Neural progenitor cell (in vitro differentiated cells): ENCODE measurements at regions not wholly inside any gene's neighbourhood (a gene's known extent, or its start where the extent isn't known, plus 50 kb on each side); places are given as distances from the start of the nearest gene placed in this dataset.

Experiments used
- DNase-seq: peaks from one replicate; pipeline ENCODE4 v3.0.0-alpha.2; 2016; ENCODE audit warnings: low spot score
- H2AFZ ChIP-seq: fragments of 200-600 bp; sonication (generic); replicated peaks from 2 replicates; pipeline ENCODE4 v1.6.1; 2016; ENCODE audit warnings: antibody characterized with exemption
- H3F3A ChIP-seq: fragments of 200-600 bp; sonication (generic); 2 replicates; pipeline ENCODE4 v1.6.1; 2016; ENCODE audit warnings: antibody characterized with exemption, low read depth
- H3K27ac ChIP-seq: fragments of 200-600 bp; sonication (generic); 2 replicates; pipeline ENCODE4 v1.5.1; 2016; ENCODE audit warnings: mild to moderate bottlenecking
- H3K27me3 ChIP-seq: fragments of 200-600 bp; sonication (generic); 2 replicates; pipeline ENCODE4 v1.6.1; 2016; ENCODE audit warnings: mild to moderate bottlenecking, moderate library complexity
- H3K36me3 ChIP-seq: fragments of 200-600 bp; sonication (generic); 2 replicates; pipeline ENCODE4 v1.5.1; 2016
- H3K4me1 ChIP-seq: fragments of 200-600 bp; sonication (generic); 2 replicates; pipeline ENCODE4 v1.6.1; 2016; ENCODE audit warnings: mixed run types
- H3K4me2 ChIP-seq: fragments of 200-600 bp; sonication (generic); 2 replicates; pipeline ENCODE4 v1.6.1; 2016
- H3K4me3 ChIP-seq: fragments of 200-600 bp; sonication (generic); 2 replicates; pipeline ENCODE4 v1.5.1; 2016
- H3K79me2 ChIP-seq: fragments of 200-600 bp; sonication (generic); 2 replicates; pipeline ENCODE4 v1.6.1; 2016; ENCODE audit warnings: low read depth
- H3K9ac ChIP-seq: fragments of 200-600 bp; sonication (generic); 2 replicates; pipeline ENCODE4 v1.6.1; 2016
- H3K9me3 ChIP-seq: fragments of 200-600 bp; sonication (generic); 2 replicates; pipeline ENCODE4 v1.5.1; 2016; ENCODE audit warnings: low read depth
- H4K20me1 ChIP-seq: fragments of 200-600 bp; sonication (generic); 2 replicates; pipeline ENCODE4 v1.6.1; 2016; ENCODE audit warnings: low read depth
- H3K27ac Mint-ChIP-seq: 3 replicates; pipeline ENCODE4 v1.8.0; 2021; ENCODE audit warnings: mixed read lengths
- H3K27me3 Mint-ChIP-seq: 2 replicates; pipeline ENCODE4 v1.8.0; 2022; ENCODE audit warnings: low read depth, mild to moderate bottlenecking, inconsistent platforms, moderate library complexity, mixed read lengths; ENCODE audit not compliant: insufficient read depth
- H3K36me3 Mint-ChIP-seq: 3 replicates; pipeline ENCODE4 v1.8.0; 2021; ENCODE audit warnings: mixed read lengths
- H3K4me1 Mint-ChIP-seq: 3 replicates; pipeline ENCODE4 v1.8.0; 2021; ENCODE audit warnings: mixed read lengths
- H3K4me3 Mint-ChIP-seq: 3 replicates; pipeline ENCODE4 v1.8.0; 2021; ENCODE audit warnings: mild to moderate bottlenecking, moderate library complexity, mixed read lengths
- H3K9me3 Mint-ChIP-seq: 3 replicates; pipeline ENCODE4 v1.8.0; 2020; ENCODE audit warnings: mixed read lengths
- EZH2 ChIP-seq: fragments of 200-600 bp; sonication (generic); IDR thresholded peaks from 2 replicates; pipeline ENCODE4 v1.6.1; 2017; ENCODE audit warnings: antibody characterized with exemption, mild to moderate bottlenecking, moderate library complexity
- EZH2phosphoT487 ChIP-seq: fragments of 200-600 bp; sonication (generic); IDR thresholded peaks from 2 replicates; pipeline ENCODE4 v1.6.1; 2017; ENCODE audit warnings: antibody characterized with exemption
- TF ChIP-seq, protein P1 (sequence below): fragments of 200-600 bp; sonication (generic); IDR thresholded peaks from 2 replicates; pipeline ENCODE4 v1.5.1; 2017; ENCODE audit warnings: antibody characterized with exemption, mild to moderate bottlenecking

DNA sequence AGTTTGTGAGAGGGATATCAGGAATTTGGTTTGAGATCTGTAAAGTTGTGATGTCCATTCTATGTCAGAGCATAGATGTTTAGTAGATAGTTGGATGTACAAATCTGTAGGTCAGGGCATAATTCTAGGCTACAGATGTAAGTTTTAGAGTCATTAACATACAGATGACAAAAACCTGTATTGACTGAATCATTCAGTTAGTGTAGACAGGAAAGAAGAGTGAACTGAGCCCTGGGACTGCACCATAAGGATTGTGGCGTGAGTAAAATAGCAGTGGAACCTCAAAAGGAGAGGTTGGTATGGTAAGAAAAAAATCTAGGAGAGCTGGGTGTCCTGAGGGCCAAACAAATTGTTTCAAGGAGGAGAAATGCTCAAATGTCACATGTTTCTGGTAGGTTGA is 73.1 kb upstream of the RPRM start:
- no peak overlapping the region for H3K4me2 ChIP-seq
- no peak for TF ChIP-seq EZH2phosphoT487
- H3F3A ChIP-seq, result no peaks in the 10 kb centered on the region
- no peaks in the 10 kb centered on the region for H3K79me2 ChIP-seq
- no peak overlapping the region for H3K4me3 ChIP-seq
- Mint-ChIP-seq H3K36me3 (no peaks in the 10 kb centered on the region), H3K4me3 (no peak overlapping the region), H3K9me3 (no peaks in the 10 kb centered on the region), H3K4me1 (no peaks in the 10 kb centered on the region), H3K27me3 (peaks cover 2% of the 10 kb centered on the region), H3K27ac (no peak overlapping the region)
- no peak for DNase-seq
- no peak overlapping the region for H2AFZ ChIP-seq
- H3K27me3 ChIP-seq, result no peaks in the 10 kb centered on the region
- no peak overlapping the region for H3K9ac ChIP-seq
- no peaks in the 10 kb centered on the region for H3K4me1 ChIP-seq
- H3K36me3 ChIP-seq, result no peaks in the 10 kb centered on the region
- H3K9me3 ChIP-seq, result no peaks in the 10 kb centered on the region
- H4K20me1 ChIP-seq, result no peaks in the 10 kb centered on the region
- no peak overlapping the region for H3K27ac ChIP-seq

DNA sequence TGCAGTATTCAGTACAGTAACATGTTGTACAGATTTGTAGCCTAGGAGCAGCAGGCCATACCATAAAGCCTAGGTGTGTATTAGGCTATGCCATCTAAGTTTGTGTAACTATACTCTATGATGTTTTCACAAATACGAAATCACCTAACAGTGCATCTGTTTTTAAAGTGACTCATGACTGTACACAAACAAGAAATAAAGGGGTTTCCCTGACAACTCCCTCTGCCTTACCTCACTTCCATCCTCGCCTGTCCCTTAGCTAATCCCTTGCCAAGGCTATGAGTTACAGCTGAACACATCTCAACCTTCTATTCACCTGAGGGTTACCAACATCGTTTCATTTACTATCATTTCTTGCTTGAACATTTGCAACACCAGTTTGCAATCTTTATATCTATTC is 78.6 kb upstream of the RPRM start:
- no peaks in the 10 kb centered on the region for H3K4me1 Mint-ChIP-seq
- no peak overlapping the region for H3K9ac ChIP-seq
- no peaks in the 10 kb centered on the region for H3K4me1 ChIP-seq
- no peaks in the 10 kb centered on the region for H3K9me3 ChIP-seq
- H3K27ac Mint-ChIP-seq, result no peak overlapping the region
- H3K27ac ChIP-seq, result no peak overlapping the region
- no peaks in the 10 kb centered on the region for H3F3A ChIP-seq
- no peaks in the 10 kb centered on the region for H3K27me3 ChIP-seq
- no peaks in the 10 kb centered on the region for H4K20me1 ChIP-seq
- H3K4me3 Mint-ChIP-seq, result no peak overlapping the region
- peaks cover 2% of the 10 kb centered on the region for H3K27me3 Mint-ChIP-seq
- no peaks in the 10 kb centered on the region for H3K36me3 ChIP-seq
- no peak overlapping the region for H3K4me2 ChIP-seq
- DNase-seq, result no peak
- TF ChIP-seq EZH2 (no peak), EZH2phosphoT487 (no peak)
- TF ChIP-seq, protein P1, sequence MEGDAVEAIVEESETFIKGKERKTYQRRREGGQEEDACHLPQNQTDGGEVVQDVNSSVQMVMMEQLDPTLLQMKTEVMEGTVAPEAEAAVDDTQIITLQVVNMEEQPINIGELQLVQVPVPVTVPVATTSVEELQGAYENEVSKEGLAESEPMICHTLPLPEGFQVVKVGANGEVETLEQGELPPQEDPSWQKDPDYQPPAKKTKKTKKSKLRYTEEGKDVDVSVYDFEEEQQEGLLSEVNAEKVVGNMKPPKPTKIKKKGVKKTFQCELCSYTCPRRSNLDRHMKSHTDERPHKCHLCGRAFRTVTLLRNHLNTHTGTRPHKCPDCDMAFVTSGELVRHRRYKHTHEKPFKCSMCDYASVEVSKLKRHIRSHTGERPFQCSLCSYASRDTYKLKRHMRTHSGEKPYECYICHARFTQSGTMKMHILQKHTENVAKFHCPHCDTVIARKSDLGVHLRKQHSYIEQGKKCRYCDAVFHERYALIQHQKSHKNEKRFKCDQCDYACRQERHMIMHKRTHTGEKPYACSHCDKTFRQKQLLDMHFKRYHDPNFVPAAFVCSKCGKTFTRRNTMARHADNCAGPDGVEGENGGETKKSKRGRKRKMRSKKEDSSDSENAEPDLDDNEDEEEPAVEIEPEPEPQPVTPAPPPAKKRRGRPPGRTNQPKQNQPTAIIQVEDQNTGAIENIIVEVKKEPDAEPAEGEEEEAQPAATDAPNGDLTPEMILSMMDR, result no peak
- H3K9me3 Mint-ChIP-seq, result no peaks in the 10 kb centered on the region
- H2AFZ ChIP-seq, result no peak overlapping the region
- no peaks in the 10 kb centered on the region for H3K79me2 ChIP-seq
- H3K36me3 Mint-ChIP-seq, result no peaks in the 10 kb centered on the region
- no peak overlapping the region for H3K4me3 ChIP-seq

DNA sequence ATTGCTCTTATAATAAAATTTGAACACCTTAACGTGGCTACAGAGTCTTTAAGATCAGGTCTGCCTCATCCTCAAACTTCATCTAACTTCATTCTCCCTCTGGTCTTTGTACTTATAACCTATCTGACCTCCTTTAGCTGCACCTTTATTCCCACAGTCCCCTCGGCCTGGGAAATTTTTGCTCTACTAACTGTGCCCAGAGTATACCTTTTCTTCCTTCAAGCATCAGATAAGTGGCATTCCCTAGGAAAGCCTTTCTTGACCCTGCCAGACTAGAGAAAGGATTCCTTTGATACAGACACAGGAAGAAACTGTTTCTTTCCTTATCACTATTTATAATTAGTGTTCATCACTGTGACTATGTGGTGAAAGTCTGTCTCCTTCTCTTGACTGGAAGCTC is 79.2 kb upstream of the RPRM start:
- H3K4me2 ChIP-seq, result no peak overlapping the region
- no peaks in the 10 kb centered on the region for H4K20me1 ChIP-seq
- Mint-ChIP-seq H3K36me3 (no peaks in the 10 kb centered on the region), H3K27me3 (peaks cover 2% of the 10 kb centered on the region), H3K27ac (no peak overlapping the region), H3K9me3 (no peaks in the 10 kb centered on the region), H3K4me3 (no peak overlapping the region), H3K4me1 (no peaks in the 10 kb centered on the region)
- DNase-seq, result no peak
- H3K4me1 ChIP-seq, result no peaks in the 10 kb centered on the region
- no peaks in the 10 kb centered on the region for H3F3A ChIP-seq
- no peaks in the 10 kb centered on the region for H3K79me2 ChIP-seq
- H3K36me3 ChIP-seq, result no peaks in the 10 kb centered on the region
- no peak overlapping the region for H3K27ac ChIP-seq
- H3K9ac ChIP-seq, result no peak overlapping the region
- no peak overlapping the region for H2AFZ ChIP-seq
- no peaks in the 10 kb centered on the region for H3K9me3 ChIP-seq
- H3K4me3 ChIP-seq, result no peak overlapping the region
- TF ChIP-seq EZH2 (no peak), EZH2phosphoT487 (no peak)
- TF ChIP-seq, protein P1, result no peak
- no peaks in the 10 kb centered on the region for H3K27me3 ChIP-seq

DNA sequence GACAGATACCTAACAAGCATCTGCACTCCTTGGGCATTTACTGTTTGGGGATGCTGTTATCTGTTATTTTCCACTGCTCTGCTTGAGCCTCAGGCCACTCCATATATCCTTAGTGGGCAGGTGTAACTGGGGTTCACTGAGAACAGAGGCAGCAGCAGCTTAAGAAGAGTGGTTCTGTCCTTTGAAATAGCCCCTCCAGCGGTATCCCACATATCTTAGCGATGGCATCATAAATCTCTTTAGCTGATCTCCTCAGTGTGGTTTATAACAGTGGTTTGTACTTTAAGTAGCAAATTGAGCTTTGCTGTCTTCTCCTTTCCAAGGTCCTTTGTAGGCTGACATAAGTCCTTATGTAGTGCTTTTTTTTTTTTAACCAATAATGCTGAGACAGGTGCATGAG is 79.7 kb upstream of the RPRM start:
- Histone ChIP-seq H4K20me1 (no peaks in the 10 kb centered on the region), H3K9me3 (no peaks in the 10 kb centered on the region), H2AFZ (no peak overlapping the region), H3K4me3 (no peak overlapping the region), H3F3A (no peaks in the 10 kb centered on the region), H3K36me3 (no peaks in the 10 kb centered on the region), H3K27ac (no peak overlapping the region), H3K79me2 (no peaks in the 10 kb centered on the region), H3K4me2 (no peak overlapping the region), H3K9ac (no peak overlapping the region), H3K4me1 (no peaks in the 10 kb centered on the region), H3K27me3 (no peaks in the 10 kb centered on the region)
- H3K9me3 Mint-ChIP-seq, result no peaks in the 10 kb centered on the region
- no peak for TF ChIP-seq EZH2
- TF ChIP-seq, protein P1, result no peak
- TF ChIP-seq EZH2phosphoT487, result no peak
- no peaks in the 10 kb centered on the region for H3K36me3 Mint-ChIP-seq
- H3K4me1 Mint-ChIP-seq, result no peaks in the 10 kb centered on the region
- H3K27me3 Mint-ChIP-seq, result peaks cover 1% of the 10 kb centered on the region
- DNase-seq, result no peak
- H3K27ac Mint-ChIP-seq, result no peak overlapping the region
- H3K4me3 Mint-ChIP-seq, result no peak overlapping the region
